ENCODE measurements at regions not wholly inside any gene's neighbourhood (a gene's known extent, or its start where the extent isn't known, plus 50 kb on each side); places are given as distances from the start of the nearest gene placed in this dataset.

GRCh38 chr5:144788046-144788445 lies 617.4 kb downstream of the KCTD16 start:
- no peaks in the 10 kb centered on the region for H3K27me3 ChIP-seq (ENCODE audit: insufficient read depth)
- DNase-seq (ENCODE audit: low spot score) (no peak), ATAC-seq (no peak)
- H3K4me3 ChIP-seq, result no peak overlapping the region
- Mint-ChIP-seq H3K36me3 (ENCODE audit: low read depth) (peaks cover 4% of the 10 kb centered on the region; the same call in 1 of the 3 replicates), H3K27ac (no peak overlapping the region), H3K9me3 (peaks cover 11% of the 10 kb centered on the region; the same call in 2 of the 3 replicates), H3K27me3 (ENCODE audit: insufficient read depth, low read depth, poor library complexity) (no peaks in the 10 kb centered on the region), H3K4me1 (no peaks in the 10 kb centered on the region), H3K4me3 (no peak overlapping the region)
- H3K79me2 ChIP-seq (replicated peaks; ENCODE audit: insufficient read depth), result no peaks in the 10 kb centered on the region
- no peak for TF ChIP-seq CTCF (conservative IDR thresholded peaks at IDR 0.05; ENCODE audit: low read depth in 2 of 2)
- TF ChIP-seq EZH2phosphoT487 (IDR thresholded peaks at IDR 0.05; ENCODE audit: unreplicated experiment), result no peak
- TF ChIP-seq NANOG (IDR thresholded peaks at IDR 0.05; ENCODE audit: borderline replicate concordance), result no peak
- TF ChIP-seq ZNF114 (CRISPR knock-in tag; IDR thresholded peaks at IDR 0.05), result no peak
- TF ChIP-seq REST (IDR thresholded peaks at IDR 0.05; ENCODE audit: unreplicated experiment), result no peak
- no peak for TF ChIP-seq STAT1 (IDR thresholded peaks at IDR 0.05; ENCODE audit: unreplicated experiment)
- no peak for TF ChIP-seq EZH2 (IDR thresholded peaks at IDR 0.05; ENCODE audit: low read depth, unreplicated experiment)
- no peak for TF ChIP-seq JUNB (IDR thresholded peaks at IDR 0.05; ENCODE audit: unreplicated experiment)
- TF ChIP-seq ZNF331 (CRISPR knock-in tag; IDR thresholded peaks at IDR 0.05; ENCODE audit: low read depth), result no peak
- TF ChIP-seq ETS1 (IDR thresholded peaks at IDR 0.05), result no peak
- TF ChIP-seq POLR2AphosphoS5 (IDR thresholded peaks at IDR 0.05; ENCODE audit: low read depth), result no peak
- TF ChIP-seq ZNF462 (CRISPR knock-in tag; IDR thresholded peaks at IDR 0.05), result no peak
- TF ChIP-seq CREB1 (CRISPR knock-in tag; IDR thresholded peaks at IDR 0.05; ENCODE audit: low read depth), result no peak
- H3F3A ChIP-seq (replicated peaks; ENCODE audit: low read depth), result no peaks in the 10 kb centered on the region
- no peaks in the 10 kb centered on the region for H3K4me1 ChIP-seq (ENCODE audit: insufficient read depth)
- no peaks in the 10 kb centered on the region for H3K36me3 ChIP-seq (ENCODE audit: insufficient read depth)
- no peak overlapping the region for H3K27ac ChIP-seq (ENCODE audit: low read depth)
- no peak overlapping the region for H2AFZ ChIP-seq
- H3K4me2 ChIP-seq, result no peak overlapping the region
- H4K20me1 ChIP-seq (replicated peaks; ENCODE audit: insufficient read depth), result no peaks in the 10 kb centered on the region
- no peaks in the 10 kb centered on the region for H3K9me2 ChIP-seq (ENCODE audit: insufficient read depth)

All from GM23338 (cell line).